Cardiac muscle cell (in vitro differentiated cells and primary cell): ENCODE measurements at regions not wholly inside any gene's neighbourhood (a gene's known extent, or its start where the extent isn't known, plus 50 kb on each side); places are given as distances from the start of the nearest gene placed in this dataset.
A peak's percentile ranks its signal among the peaks of the same experiment; 100 is the strongest.

Experiments
- DNase-seq, 2 donors: peaks; one replicate each; pipeline versions ENCODE4 v3.0.0 to v3.0.0-alpha.2; 2010 to 2017; ENCODE audit warnings: low read depth in 1 of 2, low spot score in 1 of 2
- H3K27ac ChIP-seq: fragments of 200-600 bp; sonication (generic); 2 replicates; pipeline ENCODE4 v1.5.1; 2016
- H3K27me3 ChIP-seq: fragments of 200-600 bp; sonication (generic); 2 replicates; pipeline ENCODE4 v1.6.0; 2016; ENCODE audit warnings: control low read depth
- H3K36me3 ChIP-seq: fragments of 200-600 bp; sonication (generic); 2 replicates; pipeline ENCODE4 v1.5.1; 2016; ENCODE audit warnings: control low read depth
- H3K4me1 ChIP-seq: fragments of 200-600 bp; sonication (generic); 2 replicates; pipeline ENCODE4 v1.8.1; 2017; ENCODE audit warnings: low read depth, mild to moderate bottlenecking, mixed run types
- H3K4me3 ChIP-seq: fragments of 200-600 bp; sonication (generic); 2 replicates; pipeline ENCODE4 v1.5.1; 2016; ENCODE audit warnings: mild to moderate bottlenecking
- H3K9me3 ChIP-seq: fragments of 200-600 bp; sonication (generic); 2 replicates; pipeline ENCODE4 v1.5.1; 2017; ENCODE audit warnings: low read depth, mild to moderate bottlenecking, control low read depth
- CTCF ChIP-seq: IDR thresholded peaks from 2 replicates; pipeline ENCODE4 v1.5.1; 2012; ENCODE audit warnings: low read depth, mild to moderate bottlenecking, low read length

GRCh38 chr5:89128906-89129625, 246.1 kb upstream of the MEF2C start:
- TF ChIP-seq CTCF, result no peak
- Histone ChIP-seq H3K36me3 (no peaks in the 10 kb centered on the region), H3K4me1 (peaks cover 37% of the 10 kb centered on the region), H3K4me3 (no peak overlapping the region), H3K27ac (peak overlapping the region; percentile 81), H3K9me3 (no peaks in the 10 kb centered on the region), H3K27me3 (no peaks in the 10 kb centered on the region)
- peak in 1 of 2 donors; percentile 62 for DNase-seq

- H3K27me3 ChIP-seq, result no peaks in the 10 kb centered on the region
- H3K36me3 ChIP-seq, result no peaks in the 10 kb centered on the region
- no peaks in the 10 kb centered on the region for H3K9me3 ChIP-seq
- no peak overlapping the region for H3K4me3 ChIP-seq
- H3K4me1 ChIP-seq, result peaks cover 46% of the 10 kb centered on the region
- DNase-seq, result peak; percentile 11 to 12
- peak overlapping the region; percentile 81 for H3K27ac ChIP-seq
- no peak for TF ChIP-seq CTCF
These were observed 245.1 kb upstream of the MEF2C start for GRCh38 chr5:89128092-89128491.

GRCh38 chr5:89127191-89127590, 244.2 kb upstream of the MEF2C start:
- H3K4me1 ChIP-seq, result peaks cover 46% of the 10 kb centered on the region
- TF ChIP-seq CTCF, result no peak
- no peaks in the 10 kb centered on the region for H3K36me3 ChIP-seq
- no peaks in the 10 kb centered on the region for H3K9me3 ChIP-seq
- H3K27ac ChIP-seq, result peak overlapping the region; percentile 81
- no peak for DNase-seq
- no peak overlapping the region for H3K4me3 ChIP-seq
- no peaks in the 10 kb centered on the region for H3K27me3 ChIP-seq

- DNase-seq, result no peak
- Histone ChIP-seq H3K9me3 (no peaks in the 10 kb centered on the region), H3K27ac (no peak overlapping the region), H3K4me3 (no peak overlapping the region), H3K4me1 (peaks cover 44% of the 10 kb centered on the region), H3K27me3 (no peaks in the 10 kb centered on the region), H3K36me3 (no peaks in the 10 kb centered on the region)
- no peak for TF ChIP-seq CTCF
These were observed 242.4 kb upstream of the MEF2C start for GRCh38 chr5:89125372-89125771.

DNA sequence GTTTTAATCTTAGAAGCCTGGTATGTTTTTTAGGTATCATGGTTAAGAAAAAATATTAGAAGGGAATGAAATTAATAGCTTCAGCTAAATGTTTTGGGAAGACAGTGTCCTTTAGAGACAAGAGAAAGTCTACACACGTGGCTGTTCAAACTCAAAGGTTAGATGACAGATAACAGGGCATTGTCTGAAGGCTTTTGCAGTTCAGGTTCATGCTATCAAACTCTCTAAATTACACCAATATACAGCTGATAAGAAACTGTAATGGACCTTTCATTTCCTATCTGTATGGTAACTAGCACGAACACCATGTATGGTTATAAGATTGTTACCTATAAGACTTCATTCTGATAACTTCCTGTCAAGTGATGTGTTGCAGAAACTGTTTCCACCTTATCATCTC, 240.6 kb upstream of the MEF2C start:
- H3K27ac ChIP-seq, result peak overlapping the region; percentile 40
- H3K27me3 ChIP-seq, result no peaks in the 10 kb centered on the region
- H3K4me1 ChIP-seq, result peaks cover 38% of the 10 kb centered on the region
- DNase-seq, result no peak
- H3K9me3 ChIP-seq, result no peaks in the 10 kb centered on the region
- no peaks in the 10 kb centered on the region for H3K36me3 ChIP-seq
- TF ChIP-seq CTCF, result no peak
- H3K4me3 ChIP-seq, result no peak overlapping the region
